ENCODE measurements at regions not wholly inside any gene's neighbourhood (a gene's known extent, or its start where the extent isn't known, plus 50 kb on each side); places are given as distances from the start of the nearest gene placed in this dataset.
"Not testable (repeated sequence)": the region's sequence is repeated elsewhere in the genome, so short reads cannot be mapped to it uniquely, and the experiment has no call there.

DNA sequence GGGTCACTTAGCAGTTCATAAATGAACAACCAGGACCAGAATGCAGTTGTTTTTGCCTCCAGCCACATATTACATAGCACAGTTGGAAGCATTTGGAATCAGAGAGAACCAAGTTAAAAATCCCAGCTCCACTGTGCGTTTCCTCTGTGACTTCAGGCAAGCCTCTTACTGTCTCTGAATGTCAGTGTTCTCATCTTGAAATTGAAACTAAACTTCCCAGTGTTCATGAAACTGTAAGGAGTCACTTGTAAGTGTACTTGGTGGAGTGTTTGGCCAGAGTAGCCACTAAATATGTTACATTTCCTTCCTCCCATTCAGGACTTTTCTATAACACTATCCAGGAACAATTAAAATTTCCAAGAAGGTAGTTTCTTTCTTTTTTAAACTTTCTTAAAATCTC, 276.8 kb downstream of the KCNRG start:
- DNase-seq (ENCODE audit: low read depth in 4 of 4, low spot score in 3 of 4) = no peak

- not testable (repeated sequence) for DNase-seq (ENCODE audit: low read depth in 4 of 4, low spot score in 3 of 4)
These were observed 279.2 kb downstream of the KCNRG start for GRCh38 chr13:50294425-50294824.

GRCh38 chr13:50299546-50300249, 284.5 kb downstream of the KCNRG start:
- no peak for DNase-seq (ENCODE audit: low read depth in 4 of 4, low spot score in 3 of 4)

DNA sequence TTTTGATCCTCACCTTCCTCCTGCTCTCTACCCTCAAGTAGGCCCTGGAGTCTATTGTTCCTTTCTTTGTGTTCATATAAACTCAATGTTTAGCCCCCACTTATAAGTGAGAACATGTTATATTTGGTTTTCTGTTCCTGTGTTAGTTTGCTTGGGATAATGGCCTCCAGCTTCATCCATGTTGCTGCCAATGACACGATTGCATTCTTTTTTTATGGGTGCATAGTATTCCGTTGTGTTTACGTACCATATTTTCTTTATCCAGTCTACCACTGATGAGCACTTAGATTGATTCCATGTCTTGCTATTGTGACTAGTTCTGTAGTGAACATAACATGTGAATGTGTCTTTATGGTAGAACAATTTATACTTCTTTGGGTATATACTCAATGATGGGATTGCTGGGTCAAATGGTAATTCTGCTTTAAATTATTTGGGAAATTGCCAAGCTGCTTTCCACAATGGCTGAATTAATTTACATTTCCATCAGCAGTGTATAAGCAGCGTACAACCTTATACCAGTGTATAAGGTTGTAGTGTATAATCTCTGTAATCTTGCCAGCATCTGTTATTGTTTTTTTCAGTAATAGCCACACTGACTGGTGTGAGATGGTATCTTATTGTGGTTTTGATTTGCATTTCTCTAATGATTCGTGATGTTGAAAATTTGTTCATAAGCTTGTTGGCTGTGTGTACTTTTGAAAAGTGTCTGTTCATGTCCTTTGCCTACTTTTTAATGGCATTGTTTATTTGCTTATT, 288.9 kb downstream of the KCNRG start:
- DNase-seq (ENCODE audit: low read depth in 4 of 4, low spot score in 3 of 4) = no peak

- DNase-seq (ENCODE audit: low read depth in 4 of 4, low spot score in 3 of 4) = no peak
These were observed 290.9 kb downstream of the KCNRG start for GRCh38 chr13:50306156-50306555.

DNA sequence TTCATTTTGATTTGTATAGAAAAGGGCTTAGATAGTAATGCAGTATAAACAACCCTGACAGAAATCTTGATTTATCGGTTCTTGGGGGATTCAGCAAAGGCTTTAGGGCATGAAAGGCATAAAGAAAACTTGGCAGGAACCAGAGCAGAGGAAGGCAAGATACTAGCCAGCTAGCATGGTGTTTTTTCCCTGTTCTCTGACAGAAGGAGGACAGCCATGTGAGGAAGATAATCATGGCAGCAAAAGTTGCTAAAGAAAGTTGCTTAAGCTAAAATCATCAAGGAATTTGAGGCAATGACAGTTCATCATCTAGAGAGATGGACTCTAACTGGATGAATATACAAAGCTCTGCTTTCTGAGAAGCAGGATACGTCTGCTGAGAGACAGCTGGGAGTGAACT, 294.1 kb downstream of the KCNRG start:
- DNase-seq (ENCODE audit: low read depth in 4 of 4, low spot score in 3 of 4) = no peak

DNA sequence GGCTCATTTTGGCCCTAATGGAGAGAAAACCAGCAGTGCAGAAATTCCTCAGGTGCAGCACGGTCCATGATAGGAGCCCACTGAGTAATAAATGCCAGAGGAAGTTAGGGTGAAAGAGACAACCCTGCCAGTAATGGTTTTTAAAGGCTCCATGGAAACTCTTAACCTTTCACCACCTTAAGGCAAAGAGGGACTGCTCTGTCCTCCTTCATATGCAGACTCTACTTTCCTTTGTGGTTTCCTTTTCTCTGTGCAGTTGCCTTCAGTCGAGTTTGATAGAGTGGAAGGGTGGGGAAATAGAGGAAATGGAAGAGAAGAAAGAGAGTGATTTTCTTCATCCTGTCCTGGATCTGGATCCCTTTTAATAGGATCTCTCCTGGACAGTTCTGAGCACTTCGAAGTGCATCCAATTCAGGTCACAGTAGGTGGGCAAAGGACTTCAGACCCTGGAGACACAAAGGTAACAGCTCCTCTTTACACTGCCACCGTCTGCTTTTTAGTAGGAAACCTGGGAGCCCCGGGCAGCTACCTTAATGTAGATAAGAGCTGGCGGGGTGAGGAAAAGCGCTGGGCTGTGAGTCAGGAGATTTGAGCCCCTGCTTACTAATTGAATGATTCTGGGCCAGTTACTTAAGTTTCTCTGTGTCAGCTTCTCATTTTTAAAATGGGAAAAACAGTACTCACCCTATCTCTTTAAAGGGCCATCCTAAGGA, 294.8 kb downstream of the KCNRG start:
- DNase-seq (ENCODE audit: low read depth in 4 of 4, low spot score in 3 of 4) = no peak

DNA sequence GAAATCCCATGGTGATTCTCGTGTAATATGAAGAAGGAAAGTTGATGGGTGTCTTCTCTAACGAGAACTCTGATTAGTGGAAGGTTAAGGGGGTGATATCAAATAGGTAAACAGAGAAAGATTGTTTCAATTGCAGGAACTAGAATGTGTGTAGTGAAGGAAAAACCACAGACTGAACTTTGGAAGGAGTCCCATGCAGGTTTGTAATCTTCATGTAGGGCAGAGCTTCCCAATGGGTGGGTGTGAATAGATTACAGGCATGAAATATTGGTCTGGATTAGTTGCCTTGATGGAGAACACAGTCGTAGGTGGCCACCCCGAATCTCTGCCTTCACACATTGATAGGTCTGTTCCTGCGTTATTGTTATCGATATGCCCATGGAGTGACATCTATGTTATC, 295.5 kb downstream of the KCNRG start:
- DNase-seq (ENCODE audit: low read depth in 4 of 4, low spot score in 3 of 4) = no peak

DNA sequence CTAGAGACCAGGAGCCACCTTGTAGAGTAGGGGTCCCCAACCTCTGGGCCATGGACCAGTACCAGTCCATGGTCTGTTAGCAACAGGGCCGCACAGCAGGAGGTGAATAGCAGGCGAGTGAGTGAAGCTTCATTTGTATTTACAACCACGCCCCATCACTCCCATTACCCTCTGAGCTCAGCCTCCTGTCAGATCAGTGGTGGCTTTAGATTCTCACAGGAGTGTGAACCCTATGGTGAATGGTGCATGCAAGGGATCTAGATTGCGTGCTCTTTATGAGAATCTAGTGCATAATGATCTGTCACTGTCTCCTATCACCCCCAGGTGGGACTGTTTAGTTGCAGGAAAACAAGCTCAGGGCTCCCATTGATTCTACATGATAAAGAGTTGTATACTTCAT, 303.6 kb downstream of the KCNRG start:
- DNase-seq (ENCODE audit: low read depth in 4 of 4, low spot score in 3 of 4) = no peak

DNA sequence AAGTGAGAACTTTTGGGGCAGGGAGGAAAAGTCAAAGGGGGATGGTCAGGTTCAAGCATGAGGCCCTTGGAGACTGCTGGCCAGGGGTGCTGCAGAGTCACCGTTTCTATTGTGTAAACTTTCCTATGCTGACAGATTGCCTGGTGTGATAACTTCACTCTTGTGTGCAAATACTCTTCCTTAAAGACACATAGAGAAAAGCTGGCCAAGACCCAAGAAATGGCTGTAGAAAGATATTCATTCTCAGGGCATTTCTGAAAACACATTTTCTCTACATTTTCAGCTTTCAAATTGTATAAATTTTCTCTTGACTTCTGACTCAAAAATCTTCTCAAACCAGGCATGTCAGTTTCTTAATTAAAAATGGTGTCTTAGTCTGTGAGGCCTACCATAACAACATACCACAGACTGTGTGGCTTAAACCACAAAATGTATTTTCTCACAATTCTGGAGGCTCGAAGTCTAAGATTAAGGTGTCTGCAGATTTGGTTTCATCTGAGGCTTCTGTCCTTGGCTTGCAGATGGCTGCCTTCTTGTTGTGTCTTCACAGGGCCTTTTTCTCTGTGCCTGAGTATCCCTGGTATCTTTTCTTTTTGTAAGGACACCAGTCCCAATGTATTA, 304.5 kb downstream of the KCNRG start:
- no peak for DNase-seq (ENCODE audit: low read depth in 4 of 4, low spot score in 3 of 4)

DNA sequence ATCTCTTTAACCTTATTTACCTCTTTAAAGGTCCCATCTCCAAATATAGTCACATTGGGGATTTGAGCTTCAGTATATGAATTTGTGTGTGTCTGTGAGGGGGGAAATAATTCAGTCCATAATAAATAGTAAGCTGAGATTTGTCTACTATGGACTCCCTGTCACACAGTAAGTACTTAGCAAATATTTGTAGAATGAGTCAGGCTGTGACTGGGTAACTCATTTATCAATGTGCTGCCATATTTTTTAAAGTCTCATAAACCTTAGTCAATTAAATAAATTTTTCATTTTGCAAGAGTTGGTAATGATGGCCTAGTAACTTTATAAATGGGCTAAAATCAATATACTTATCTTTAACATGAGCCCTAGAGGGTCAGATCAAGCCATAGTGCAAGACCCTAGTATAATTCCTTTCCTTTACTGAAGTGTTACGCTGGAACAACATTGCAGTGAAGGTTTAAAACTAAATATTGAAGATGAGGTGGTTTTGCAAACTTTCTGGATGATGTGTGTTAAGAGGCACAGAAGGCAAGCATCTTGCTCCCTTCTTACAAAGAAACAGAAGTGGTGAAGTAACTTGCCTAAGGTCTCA, 305.1 kb downstream of the KCNRG start:
- DNase-seq (ENCODE audit: low read depth in 4 of 4, low spot score in 3 of 4) = no peak

- no peak for DNase-seq (ENCODE audit: low read depth in 4 of 4, low spot score in 3 of 4)
These were observed 306.8 kb downstream of the KCNRG start for GRCh38 chr13:50322006-50322405.

GRCh38 chr13:50323440-50324065, 308.3 kb downstream of the KCNRG start:
- DNase-seq (ENCODE audit: low read depth in 4 of 4, low spot score in 3 of 4) = no peak

- DNase-seq (ENCODE audit: low read depth in 4 of 4, low spot score in 3 of 4) = no peak
These were observed 311.0 kb downstream of the KCNRG start for GRCh38 chr13:50326271-50326670.

- DNase-seq (ENCODE audit: low read depth in 4 of 4, low spot score in 3 of 4) = no peak
These were observed 311.6 kb downstream of the KCNRG start for GRCh38 chr13:50326811-50327210.

DNA sequence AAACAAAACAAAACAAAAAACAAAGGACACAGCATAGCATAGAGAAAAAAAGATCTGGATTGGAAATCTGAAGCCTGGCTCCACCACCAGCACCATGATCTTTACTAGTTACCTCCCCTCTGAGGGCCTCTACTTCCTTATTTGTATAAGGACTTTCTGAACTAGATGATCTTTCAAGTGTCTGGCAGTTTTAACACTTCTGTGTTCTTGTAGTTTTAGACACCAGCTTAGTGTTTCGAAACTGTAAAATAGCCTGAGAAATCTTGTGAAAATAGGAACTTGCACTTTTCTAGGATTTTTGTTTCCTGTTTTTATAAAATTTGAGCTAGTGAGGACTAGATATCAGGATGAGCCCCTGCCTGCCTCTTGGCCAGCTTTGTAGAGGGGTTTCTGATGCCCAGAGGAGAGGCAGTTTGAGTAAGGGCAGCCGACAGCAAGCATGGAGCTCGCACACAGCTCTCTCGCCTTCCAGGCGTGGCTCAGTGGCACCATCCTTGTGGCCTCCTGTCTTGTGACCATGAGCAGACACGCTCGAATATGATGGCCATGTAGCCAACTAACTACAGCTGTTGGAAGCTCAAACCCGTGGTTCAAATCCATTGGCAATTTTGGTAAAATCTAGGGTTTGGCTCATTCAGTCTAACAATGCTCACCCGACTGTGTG, 319.0 kb downstream of the KCNRG start:
- no peak for DNase-seq (ENCODE audit: low read depth in 4 of 4, low spot score in 3 of 4)

DNA sequence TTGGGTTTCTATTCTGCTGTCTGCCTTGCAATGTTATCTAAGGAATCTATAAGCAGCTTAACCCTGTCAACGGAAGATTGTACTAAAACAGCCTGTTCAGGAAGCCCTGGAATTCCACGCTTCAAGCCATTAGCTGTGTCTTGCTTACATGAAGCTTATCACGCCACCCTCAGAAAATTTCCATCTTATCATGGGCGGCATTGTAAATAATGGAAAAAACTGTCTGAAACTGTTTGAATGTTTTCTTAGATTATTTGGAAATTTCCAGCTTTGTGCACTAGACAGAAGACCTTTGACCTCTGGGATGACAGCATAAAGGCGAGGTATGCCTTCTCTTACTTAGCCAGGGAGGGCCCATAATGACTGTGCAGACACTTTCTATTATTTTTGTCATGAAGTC, 319.7 kb downstream of the KCNRG start:
- DNase-seq (ENCODE audit: low read depth in 4 of 4, low spot score in 3 of 4) = no peak

- no peak for DNase-seq (ENCODE audit: low read depth in 4 of 4, low spot score in 3 of 4)
These were observed 324.0 kb downstream of the KCNRG start for GRCh38 chr13:50339271-50339670.

- no peak for DNase-seq (ENCODE audit: low read depth in 4 of 4, low spot score in 3 of 4)
These were observed 324.9 kb downstream of the KCNRG start for GRCh38 chr13:50340146-50340545.

Data from left renal pelvis (tissue), 4 donors.